Liver (tissue), 8 donors: ENCODE measurements at regions not wholly inside any gene's neighbourhood (a gene's known extent, or its start where the extent isn't known, plus 50 kb on each side); places are given as distances from the start of the nearest gene placed in this dataset.

Source experiments
- DNase-seq: peaks from one replicate; pipeline ENCODE4 v3.0.0-alpha.2; 2017; ENCODE audit warnings: low spot score
- H3K27ac ChIP-seq, 2 donors: one replicate each; pipeline ENCODE4 v1.7.0; 2013; ENCODE audit warnings: inconsistent platforms in 2 of 2, low read length in 2 of 2, control low read depth in 1 of 2, low read depth in 1 of 2, mild to moderate bottlenecking in 1 of 2
- H3K27me3 ChIP-seq, 4 donors: one replicate each; pipeline versions ENCODE4 v1.6.1 to v1.7.0; 2013; ENCODE audit warnings: low read length in 3 of 4, inconsistent platforms in 1 of 4, mild to moderate bottlenecking in 1 of 4, moderate library complexity in 1 of 4; ENCODE audit not compliant: control insufficient read depth in 4 of 4, insufficient read depth in 4 of 4
- H3K36me3 ChIP-seq, 4 donors: one replicate each; pipeline versions ENCODE4 v1.6.1 to v1.7.0; 2013; ENCODE audit warnings: low read length in 3 of 4, mild to moderate bottlenecking in 3 of 4, low read depth in 1 of 4, moderate library complexity in 1 of 4; ENCODE audit not compliant: control insufficient read depth in 4 of 4, insufficient read depth in 3 of 4
- H3K4me1 ChIP-seq, 4 donors: one replicate each; pipeline versions ENCODE4 v1.6.1 to v1.7.0; 2013; ENCODE audit warnings: low read length in 3 of 4, mild to moderate bottlenecking in 3 of 4, moderate library complexity in 1 of 4; ENCODE audit not compliant: control insufficient read depth in 4 of 4, insufficient read depth in 4 of 4
- H3K4me3 ChIP-seq, 3 donors: one replicate each; pipeline versions ENCODE4 v1.6.1 to v1.7.0; 2013; ENCODE audit warnings: low read length in 3 of 3, control low read depth in 1 of 3, low read depth in 1 of 3, mild to moderate bottlenecking in 1 of 3
- H3K9ac ChIP-seq, 2 donors: one replicate each; pipeline ENCODE4 v1.7.0; 2013; ENCODE audit warnings: low read length in 2 of 2, mild to moderate bottlenecking in 2 of 2, moderate library complexity in 2 of 2, control low read depth in 1 of 2, low read depth in 1 of 2
- H3K9me3 ChIP-seq, 4 donors: one replicate each; pipeline versions ENCODE4 v1.6.1 to v1.7.0; 2013; ENCODE audit warnings: low read length in 3 of 4; ENCODE audit not compliant: control insufficient read depth in 4 of 4
- EGR1 ChIP-seq, 2 donors: IDR thresholded peaks; 2 replicates each; pipeline ENCODE4 v1.6.1; 2016 to 2018; ENCODE audit warnings: antibody characterized with exemption in 2 of 2, low read depth in 2 of 2
- FOXA1 ChIP-seq: IDR thresholded peaks from 2 replicates; pipeline ENCODE4 v1.6.1; 2016; ENCODE audit warnings: antibody characterized with exemption
- FOXA2 ChIP-seq: IDR thresholded peaks from 2 replicates; pipeline ENCODE4 v1.6.1; 2016; ENCODE audit warnings: antibody characterized with exemption
- GABPA ChIP-seq, 2 donors: IDR thresholded peaks in 1 of 2; conservative IDR thresholded peaks in 1 of 2; 2 replicates each; pipeline ENCODE4 v1.6.1; 2016; ENCODE audit warnings: antibody characterized with exemption in 2 of 2, mild to moderate bottlenecking in 1 of 2, moderate library complexity in 1 of 2
- HNF4A ChIP-seq, 2 donors: conservative IDR thresholded peaks; 2 replicates each; pipeline ENCODE4 v1.6.1; 2016; ENCODE audit warnings: antibody characterized with exemption in 2 of 2, mild to moderate bottlenecking in 2 of 2
- HNF4G ChIP-seq: IDR thresholded peaks from 2 replicates; pipeline ENCODE4 v1.6.1; 2016; ENCODE audit warnings: antibody characterized with exemption
- JUND ChIP-seq, 2 donors: IDR thresholded peaks; 2 replicates each; pipeline ENCODE4 v1.6.1; 2016; ENCODE audit warnings: antibody characterized with exemption in 2 of 2
- NR2F2 ChIP-seq: IDR thresholded peaks from 2 replicates; pipeline ENCODE4 v1.6.1; 2016; ENCODE audit warnings: antibody characterized with exemption
- RAD21 ChIP-seq, 2 donors: IDR thresholded peaks; 2 replicates each; pipeline ENCODE4 v1.6.1; 2016; ENCODE audit warnings: antibody characterized with exemption in 2 of 2, mild to moderate bottlenecking in 2 of 2
- RXRA ChIP-seq, 2 donors: IDR thresholded peaks; 2 replicates each; pipeline ENCODE4 v1.6.1; 2017 to 2018; ENCODE audit warnings: antibody characterized with exemption in 2 of 2, mild to moderate bottlenecking in 1 of 2
- SP1 ChIP-seq: IDR thresholded peaks from 2 replicates; pipeline ENCODE4 v1.6.1; 2018; ENCODE audit warnings: antibody characterized with exemption, mild to moderate bottlenecking
- TAF1 ChIP-seq: conservative IDR thresholded peaks from 2 replicates; pipeline ENCODE4 v1.6.1; 2016; ENCODE audit warnings: antibody characterized with exemption, mild to moderate bottlenecking
- YY1 ChIP-seq: IDR thresholded peaks from 2 replicates; pipeline ENCODE4 v1.6.1; 2016; ENCODE audit warnings: antibody characterized with exemption, mild to moderate bottlenecking
- WGBS: extraction: QIAGEN DNeasy Blood & Tissue Kit; methylation state at CpG from one replicate; pipeline ENCODE4 v1.1.7; 2013; 5-methylcytosine and 5-hydroxymethylcytosine counted together
- TF ChIP-seq, protein P1 (sequence below): fragments of 150-350 bp; IDR thresholded peaks from 2 replicates; pipeline ENCODE4 v1.5.1; 2017; ENCODE audit warnings: improper control_type of control experiment, low read depth, low read length; ENCODE audit not compliant: missing input control
- TF ChIP-seq, protein P2 (sequence below): IDR thresholded peaks from 2 replicates; pipeline ENCODE4 v1.6.1; 2016; ENCODE audit warnings: antibody characterized with exemption, mild to moderate bottlenecking
- TF ChIP-seq, protein P3 (sequence below): IDR thresholded peaks from 2 replicates; pipeline ENCODE4 v1.6.1; 2016; ENCODE audit warnings: antibody characterized with exemption
- TF ChIP-seq, protein P4 (sequence below): IDR thresholded peaks from 2 replicates; pipeline ENCODE4 v1.6.1; 2016; ENCODE audit warnings: antibody characterized with exemption
- TF ChIP-seq, protein P5 (sequence below): IDR thresholded peaks from 2 replicates; pipeline ENCODE4 v1.6.1; 2016; ENCODE audit warnings: antibody characterized with exemption
- donor health status: healthy.
- donor health status: healthy.
- donor health status: healthy.
- donor health status: healthy.
- donor health status: healthy.

DNA sequence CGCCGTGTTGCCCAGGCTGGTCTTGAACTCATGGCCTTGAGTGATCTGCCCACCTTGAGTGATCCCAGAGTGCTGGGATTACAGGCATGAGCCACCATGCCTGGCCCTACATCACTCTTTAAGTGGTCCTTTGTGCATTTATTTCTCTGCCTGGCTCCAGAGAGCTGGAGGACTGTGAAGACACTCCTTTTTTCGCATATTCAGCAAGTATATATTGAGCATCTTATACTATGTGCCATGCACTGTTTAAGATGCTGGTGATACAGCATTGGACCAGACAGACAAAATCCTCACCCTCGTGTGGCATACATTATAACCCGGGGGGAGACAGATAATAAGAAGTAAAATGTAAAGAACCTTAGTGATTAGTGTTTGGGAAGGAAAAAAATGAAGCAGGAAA lies 66.8 kb upstream of the NPAS1 start:
- Histone ChIP-seq H3K4me3 (no peak overlapping the region), H3K9me3 (no peaks in the 10 kb centered on the region), H3K9ac (no peak overlapping the region), H3K4me1 (peaks cover 21 to 59% (median 42%) of the 10 kb centered on the region in 4 donors), H3K27ac (no peak overlapping the region), H3K36me3 (peaks cover 0 to 4% (median 0%) of the 10 kb centered on the region in 4 donors), H3K27me3 (no peaks in the 10 kb centered on the region)
- WGBS, result 93% methylated on average over 5 of the region's 5 CpGs
- TF ChIP-seq SP1 (no peak), TAF1 (no peak), HNF4G (no peak), YY1 (no peak), RXRA (IDR thresholded peaks at IDR 0.05) (no peak), NR2F2 (no peak), GABPA (IDR thresholded peaks at IDR 0.05 in 1 of 2, conservative IDR thresholded peaks at IDR 0.05 in 1 of 2) (no peak), RAD21 (IDR thresholded peaks at IDR 0.05) (no peak), FOXA1 (no peak), HNF4A (conservative IDR thresholded peaks at IDR 0.05) (no peak), EGR1 (IDR thresholded peaks at IDR 0.05; ENCODE audit: low read depth in 2 of 2) (no peak), JUND (IDR thresholded peaks at IDR 0.05) (no peak), FOXA2 (no peak)
- TF ChIP-seq, protein P1, sequence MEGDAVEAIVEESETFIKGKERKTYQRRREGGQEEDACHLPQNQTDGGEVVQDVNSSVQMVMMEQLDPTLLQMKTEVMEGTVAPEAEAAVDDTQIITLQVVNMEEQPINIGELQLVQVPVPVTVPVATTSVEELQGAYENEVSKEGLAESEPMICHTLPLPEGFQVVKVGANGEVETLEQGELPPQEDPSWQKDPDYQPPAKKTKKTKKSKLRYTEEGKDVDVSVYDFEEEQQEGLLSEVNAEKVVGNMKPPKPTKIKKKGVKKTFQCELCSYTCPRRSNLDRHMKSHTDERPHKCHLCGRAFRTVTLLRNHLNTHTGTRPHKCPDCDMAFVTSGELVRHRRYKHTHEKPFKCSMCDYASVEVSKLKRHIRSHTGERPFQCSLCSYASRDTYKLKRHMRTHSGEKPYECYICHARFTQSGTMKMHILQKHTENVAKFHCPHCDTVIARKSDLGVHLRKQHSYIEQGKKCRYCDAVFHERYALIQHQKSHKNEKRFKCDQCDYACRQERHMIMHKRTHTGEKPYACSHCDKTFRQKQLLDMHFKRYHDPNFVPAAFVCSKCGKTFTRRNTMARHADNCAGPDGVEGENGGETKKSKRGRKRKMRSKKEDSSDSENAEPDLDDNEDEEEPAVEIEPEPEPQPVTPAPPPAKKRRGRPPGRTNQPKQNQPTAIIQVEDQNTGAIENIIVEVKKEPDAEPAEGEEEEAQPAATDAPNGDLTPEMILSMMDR, result no peak
- TF ChIP-seq, protein P2, sequence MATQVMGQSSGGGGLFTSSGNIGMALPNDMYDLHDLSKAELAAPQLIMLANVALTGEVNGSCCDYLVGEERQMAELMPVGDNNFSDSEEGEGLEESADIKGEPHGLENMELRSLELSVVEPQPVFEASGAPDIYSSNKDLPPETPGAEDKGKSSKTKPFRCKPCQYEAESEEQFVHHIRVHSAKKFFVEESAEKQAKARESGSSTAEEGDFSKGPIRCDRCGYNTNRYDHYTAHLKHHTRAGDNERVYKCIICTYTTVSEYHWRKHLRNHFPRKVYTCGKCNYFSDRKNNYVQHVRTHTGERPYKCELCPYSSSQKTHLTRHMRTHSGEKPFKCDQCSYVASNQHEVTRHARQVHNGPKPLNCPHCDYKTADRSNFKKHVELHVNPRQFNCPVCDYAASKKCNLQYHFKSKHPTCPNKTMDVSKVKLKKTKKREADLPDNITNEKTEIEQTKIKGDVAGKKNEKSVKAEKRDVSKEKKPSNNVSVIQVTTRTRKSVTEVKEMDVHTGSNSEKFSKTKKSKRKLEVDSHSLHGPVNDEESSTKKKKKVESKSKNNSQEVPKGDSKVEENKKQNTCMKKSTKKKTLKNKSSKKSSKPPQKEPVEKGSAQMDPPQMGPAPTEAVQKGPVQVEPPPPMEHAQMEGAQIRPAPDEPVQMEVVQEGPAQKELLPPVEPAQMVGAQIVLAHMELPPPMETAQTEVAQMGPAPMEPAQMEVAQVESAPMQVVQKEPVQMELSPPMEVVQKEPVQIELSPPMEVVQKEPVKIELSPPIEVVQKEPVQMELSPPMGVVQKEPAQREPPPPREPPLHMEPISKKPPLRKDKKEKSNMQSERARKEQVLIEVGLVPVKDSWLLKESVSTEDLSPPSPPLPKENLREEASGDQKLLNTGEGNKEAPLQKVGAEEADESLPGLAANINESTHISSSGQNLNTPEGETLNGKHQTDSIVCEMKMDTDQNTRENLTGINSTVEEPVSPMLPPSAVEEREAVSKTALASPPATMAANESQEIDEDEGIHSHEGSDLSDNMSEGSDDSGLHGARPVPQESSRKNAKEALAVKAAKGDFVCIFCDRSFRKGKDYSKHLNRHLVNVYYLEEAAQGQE, result no peak
- TF ChIP-seq, protein P3, sequence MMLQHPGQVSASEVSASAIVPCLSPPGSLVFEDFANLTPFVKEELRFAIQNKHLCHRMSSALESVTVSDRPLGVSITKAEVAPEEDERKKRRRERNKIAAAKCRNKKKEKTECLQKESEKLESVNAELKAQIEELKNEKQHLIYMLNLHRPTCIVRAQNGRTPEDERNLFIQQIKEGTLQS, result no peak
- TF ChIP-seq, protein P4, sequence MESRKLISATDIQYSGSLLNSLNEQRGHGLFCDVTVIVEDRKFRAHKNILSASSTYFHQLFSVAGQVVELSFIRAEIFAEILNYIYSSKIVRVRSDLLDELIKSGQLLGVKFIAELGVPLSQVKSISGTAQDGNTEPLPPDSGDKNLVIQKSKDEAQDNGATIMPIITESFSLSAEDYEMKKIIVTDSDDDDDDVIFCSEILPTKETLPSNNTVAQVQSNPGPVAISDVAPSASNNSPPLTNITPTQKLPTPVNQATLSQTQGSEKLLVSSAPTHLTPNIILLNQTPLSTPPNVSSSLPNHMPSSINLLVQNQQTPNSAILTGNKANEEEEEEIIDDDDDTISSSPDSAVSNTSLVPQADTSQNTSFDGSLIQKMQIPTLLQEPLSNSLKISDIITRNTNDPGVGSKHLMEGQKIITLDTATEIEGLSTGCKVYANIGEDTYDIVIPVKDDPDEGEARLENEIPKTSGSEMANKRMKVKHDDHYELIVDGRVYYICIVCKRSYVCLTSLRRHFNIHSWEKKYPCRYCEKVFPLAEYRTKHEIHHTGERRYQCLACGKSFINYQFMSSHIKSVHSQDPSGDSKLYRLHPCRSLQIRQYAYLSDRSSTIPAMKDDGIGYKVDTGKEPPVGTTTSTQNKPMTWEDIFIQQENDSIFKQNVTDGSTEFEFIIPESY, result no peak
- TF ChIP-seq, protein P5, sequence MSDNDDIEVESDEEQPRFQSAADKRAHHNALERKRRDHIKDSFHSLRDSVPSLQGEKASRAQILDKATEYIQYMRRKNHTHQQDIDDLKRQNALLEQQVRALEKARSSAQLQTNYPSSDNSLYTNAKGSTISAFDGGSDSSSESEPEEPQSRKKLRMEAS, result no peak
- no peak for DNase-seq
